HG03280 (cell line): ENCODE measurements at regions not wholly inside any gene's neighbourhood (a gene's known extent, or its start where the extent isn't known, plus 50 kb on each side); places are given as distances from the start of the nearest gene placed in this dataset.
"Not testable (repeated sequence)": the region's sequence is repeated elsewhere in the genome, so short reads cannot be mapped to it uniquely, and the experiment has no call there.

Experiments used
- ATAC-seq: cut with Tn5 transposase; IDR thresholded peaks from one replicate; pipeline ENCODE4 v1.9.1; 2021; ENCODE audit warnings: mild to moderate bottlenecking, moderate library complexity; ENCODE audit not compliant: unreplicated experiment

DNA sequence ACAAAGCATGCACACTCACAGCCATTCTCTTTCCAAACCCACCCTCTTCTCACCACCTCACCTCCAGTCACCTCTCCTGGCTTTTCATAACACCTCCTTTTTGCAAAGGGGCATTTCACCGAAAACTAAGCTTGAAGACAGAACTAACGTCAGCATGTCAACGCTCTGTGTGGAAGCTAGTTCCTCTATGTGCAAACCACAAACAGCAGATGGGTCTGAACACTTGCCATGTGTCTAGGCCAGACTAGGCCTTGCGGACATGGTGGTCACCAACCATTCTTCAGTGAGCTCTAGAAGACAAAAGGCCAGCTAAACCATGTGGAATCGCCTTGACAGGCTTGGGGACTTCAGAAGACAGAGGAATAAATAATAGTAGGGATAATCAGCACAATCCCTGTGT is 148.5 kb downstream of the TXNL1 start:
- ATAC-seq, result no peak

DNA sequence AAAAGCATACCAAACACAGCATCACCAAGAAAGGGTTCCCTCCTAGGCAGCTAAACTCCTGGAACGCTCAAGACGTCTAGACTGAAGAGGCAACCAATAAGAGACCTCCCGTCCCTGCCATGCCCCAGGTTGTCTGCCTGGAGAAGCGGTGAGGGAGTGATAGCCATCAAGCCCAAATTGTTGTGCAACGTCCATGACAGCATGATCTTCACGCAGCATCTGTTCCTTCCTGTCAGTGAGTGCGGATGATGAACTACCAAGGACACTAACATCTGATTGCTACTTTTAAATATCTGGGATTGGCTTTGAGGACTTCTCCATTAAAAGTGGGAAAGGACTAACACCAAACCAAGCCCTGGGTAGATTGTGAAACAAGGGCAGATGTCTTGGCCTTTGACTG is 149.7 kb downstream of the TXNL1 start:
- ATAC-seq, result no peak

DNA sequence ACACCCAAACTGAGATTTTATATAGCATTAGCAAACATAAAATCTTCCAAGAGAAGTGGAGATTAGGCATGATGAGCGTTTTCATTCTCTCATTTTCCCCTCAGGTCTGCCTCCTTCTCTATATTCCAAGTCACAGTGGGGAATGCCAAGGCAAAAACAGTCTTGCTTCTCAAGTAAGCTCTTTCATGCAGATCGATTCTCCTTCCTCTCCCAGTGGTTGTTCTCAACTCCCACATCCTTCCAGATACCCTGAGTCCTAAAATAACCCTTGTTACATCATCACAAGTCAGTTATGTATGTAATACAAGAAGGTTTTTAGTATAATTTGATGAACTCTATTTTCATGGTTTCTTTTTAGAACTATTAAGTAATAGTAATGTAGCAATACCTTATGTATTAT is 150.6 kb downstream of the TXNL1 start:
- ATAC-seq, result no peak

DNA sequence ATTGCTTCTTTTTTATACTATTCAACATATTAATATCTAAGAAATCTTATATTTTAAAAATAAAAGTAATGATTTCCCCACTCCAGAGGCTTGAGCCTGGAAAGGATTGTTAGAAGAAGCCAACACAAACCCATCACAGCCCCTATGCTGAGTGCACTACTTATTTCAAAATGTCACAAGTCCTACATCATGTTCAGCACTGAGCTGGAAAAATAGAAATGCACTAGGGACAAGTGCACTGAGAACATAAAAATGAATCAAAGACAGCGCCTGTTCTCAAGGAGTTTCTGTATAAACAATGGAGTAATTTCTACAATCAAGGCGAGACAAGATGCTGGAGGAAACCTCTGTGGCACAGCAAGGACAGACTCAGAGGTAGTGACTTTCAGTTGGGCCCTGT is 155.0 kb downstream of the TXNL1 start:
- no peak for ATAC-seq

DNA sequence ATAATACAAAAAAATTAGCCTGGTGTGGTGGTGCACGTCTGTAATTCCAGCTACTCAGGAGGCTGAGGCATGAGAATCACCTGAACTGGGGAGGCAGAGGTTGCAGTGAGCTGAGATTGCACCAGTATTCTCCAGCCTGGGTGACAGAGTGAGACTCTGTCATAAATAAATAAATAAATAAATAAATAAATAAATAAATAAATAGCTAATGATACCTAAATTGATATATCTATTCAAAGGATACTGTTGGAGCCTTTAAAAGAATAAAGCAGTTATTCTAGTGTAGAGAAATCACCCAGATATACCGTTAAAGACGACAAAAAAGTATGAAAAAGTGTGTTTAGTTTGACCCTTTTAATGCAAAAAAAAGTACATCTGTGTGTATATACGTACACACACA is 155.6 kb downstream of the TXNL1 start:
- not testable (repeated sequence) for ATAC-seq

DNA sequence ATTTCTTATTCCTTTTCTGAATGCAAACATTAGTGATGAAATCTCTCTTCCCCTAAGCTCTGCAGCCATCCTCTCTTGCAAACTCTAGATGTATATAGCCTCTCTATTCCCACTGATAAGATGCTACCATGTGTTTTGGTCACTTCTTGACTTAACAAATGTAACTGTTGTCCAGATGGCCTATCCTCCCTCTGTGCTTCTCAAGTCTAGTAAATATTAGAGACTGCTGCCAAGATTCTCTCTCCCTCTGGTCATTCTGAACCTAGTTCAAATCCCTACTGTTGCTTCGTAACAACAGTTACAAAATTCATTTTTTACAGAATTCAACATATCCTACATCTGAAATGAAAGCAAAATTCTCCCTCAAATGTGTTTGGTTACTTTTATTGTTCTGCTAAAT is 156.6 kb downstream of the TXNL1 start:
- no peak for ATAC-seq

DNA sequence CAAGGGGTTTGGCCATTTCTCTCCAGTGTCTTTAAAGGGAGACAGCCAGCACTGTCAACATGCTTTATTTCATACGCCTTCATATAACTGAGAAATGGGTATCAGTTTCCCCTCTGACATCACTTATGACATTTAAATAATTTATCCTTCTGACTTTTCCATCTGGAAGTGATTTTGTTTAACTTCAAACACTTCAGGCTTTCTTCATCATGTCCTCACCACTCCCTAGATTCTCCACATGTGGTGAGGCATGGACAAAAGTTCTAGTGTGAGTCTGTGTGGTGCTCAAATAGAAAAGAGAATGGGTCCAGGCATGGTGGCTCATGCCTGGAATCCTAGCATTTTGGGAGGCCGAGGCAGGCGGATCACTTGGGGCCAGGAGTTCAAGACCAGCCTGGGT is 158.6 kb downstream of the TXNL1 start:
- no peak for ATAC-seq

DNA sequence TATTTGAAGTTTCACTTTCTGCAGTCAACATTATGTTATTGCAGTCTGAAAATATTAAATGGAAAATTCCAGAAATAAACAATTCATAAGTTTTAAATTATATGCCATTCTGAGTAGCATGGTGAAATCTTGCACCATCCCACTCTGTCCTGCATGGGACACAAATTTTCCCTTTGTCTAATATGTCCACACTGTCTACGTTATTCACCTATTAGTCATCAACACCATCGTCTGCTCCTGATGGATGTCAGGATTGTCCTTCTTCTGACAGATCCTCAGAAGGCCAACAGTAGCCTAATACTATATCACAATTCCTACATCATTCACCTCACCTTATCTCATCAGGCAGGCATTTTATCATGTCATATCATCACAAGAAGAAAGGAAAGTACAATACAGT is 163.1 kb downstream of the TXNL1 start:
- no peak for ATAC-seq

DNA sequence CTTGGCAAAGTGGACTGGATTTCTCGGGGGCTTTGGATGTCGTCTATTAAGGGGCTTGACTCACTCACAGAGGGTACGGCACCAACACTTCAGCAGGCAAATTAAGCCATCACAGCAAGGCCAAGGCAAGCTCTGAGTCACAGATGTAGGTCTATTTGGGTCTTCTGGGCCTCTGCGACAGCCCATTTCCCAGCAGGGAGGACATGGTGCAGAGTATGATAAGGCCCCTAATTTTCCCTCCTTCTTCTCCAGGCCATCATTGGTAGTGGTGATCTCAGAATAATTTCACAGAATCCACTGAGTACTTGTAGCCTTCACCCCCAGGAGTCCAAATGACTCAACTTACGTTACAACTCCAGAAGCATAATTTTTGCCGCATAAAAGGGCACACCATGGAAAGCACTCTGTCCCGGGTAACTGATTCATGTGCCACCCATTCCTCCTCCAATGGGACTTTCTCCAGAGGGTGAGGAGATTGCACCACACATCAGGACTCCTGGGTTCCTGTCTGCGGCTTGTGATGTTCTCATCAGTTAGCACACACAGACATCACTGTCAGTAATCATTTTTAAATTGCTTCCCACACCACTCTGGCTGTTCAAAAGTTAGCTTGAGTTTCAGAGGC is 164.9 kb downstream of the TXNL1 start:
- no peak for ATAC-seq

DNA sequence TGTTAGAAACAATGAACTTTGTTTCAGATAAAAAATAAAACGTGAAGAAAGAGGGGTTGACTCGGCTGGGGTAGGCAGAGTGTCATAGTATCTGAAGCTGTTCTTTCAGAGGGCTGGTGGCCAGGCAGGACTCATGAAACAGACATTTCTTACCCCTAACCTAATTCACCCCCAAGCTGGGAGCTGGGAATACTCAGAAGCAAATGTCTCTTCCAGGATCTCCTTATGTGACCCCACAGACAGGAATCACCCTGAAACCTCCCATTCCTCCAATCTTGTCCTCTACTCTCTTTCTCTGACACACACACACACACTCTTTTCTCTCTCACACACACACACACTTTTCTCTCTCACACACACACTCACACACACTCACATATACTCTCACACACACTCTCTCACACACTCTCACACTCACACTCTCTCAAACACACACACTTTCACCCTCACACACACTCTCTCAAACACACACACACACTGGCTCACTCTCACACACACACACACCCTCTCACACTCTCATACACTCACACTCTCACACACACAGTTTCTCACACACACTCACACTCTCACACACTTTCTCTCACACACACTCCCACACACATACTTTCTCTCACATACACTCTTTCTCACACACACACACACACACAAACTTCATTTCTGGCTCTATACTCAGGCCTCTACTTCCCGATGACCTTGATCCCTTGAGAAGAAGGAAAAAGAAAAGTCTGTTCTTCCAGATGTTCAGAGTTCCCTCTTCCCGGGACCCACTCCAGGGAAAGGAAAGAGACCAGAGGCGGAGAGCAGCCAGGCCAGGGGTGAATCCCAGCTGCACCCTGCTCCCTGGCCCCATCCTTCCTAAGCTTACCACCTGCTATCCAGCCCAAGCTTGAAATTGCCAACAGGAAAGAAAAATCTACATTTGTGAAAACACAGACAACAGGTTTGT is 167.7 kb downstream of the TXNL1 start:
- ATAC-seq, result no peak

DNA sequence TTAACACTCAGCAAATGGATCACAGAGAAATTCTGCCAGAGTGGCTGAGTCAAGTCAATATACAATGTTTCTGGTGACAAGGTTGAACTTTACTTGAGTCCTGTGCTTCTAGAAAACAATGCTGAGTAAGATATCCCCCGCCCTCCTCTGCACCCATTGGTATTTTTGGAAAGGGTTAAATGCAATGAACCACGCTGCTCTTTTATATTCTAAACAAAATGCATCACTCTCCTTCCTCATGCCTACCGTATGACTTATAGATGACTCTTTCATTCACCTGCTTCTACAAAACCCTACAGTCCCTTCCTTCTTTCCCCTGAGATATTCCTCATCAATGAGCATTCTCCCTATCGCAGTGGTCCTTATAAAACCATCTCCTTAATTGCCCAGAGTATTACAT is 168.8 kb downstream of the TXNL1 start:
- ATAC-seq, result no peak

DNA sequence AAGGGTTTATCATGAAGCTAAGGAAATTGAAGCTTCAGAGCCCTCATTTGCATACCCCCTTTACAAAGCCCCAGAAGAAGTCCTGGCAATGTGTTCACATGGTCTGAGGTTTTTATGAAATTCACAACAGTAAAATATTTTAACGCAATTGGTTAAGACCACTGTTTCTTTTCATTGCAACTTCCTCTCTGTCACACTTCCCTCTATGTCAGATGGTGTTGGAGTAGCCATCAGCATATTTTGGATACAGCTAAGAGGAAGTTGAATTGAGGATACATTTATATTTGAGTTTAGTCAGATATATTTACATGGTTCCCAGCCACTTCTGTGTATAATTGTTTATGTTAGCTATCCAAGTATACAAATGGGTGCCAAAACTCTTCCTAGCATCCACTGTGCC is 170.0 kb downstream of the TXNL1 start:
- ATAC-seq, result no peak

DNA sequence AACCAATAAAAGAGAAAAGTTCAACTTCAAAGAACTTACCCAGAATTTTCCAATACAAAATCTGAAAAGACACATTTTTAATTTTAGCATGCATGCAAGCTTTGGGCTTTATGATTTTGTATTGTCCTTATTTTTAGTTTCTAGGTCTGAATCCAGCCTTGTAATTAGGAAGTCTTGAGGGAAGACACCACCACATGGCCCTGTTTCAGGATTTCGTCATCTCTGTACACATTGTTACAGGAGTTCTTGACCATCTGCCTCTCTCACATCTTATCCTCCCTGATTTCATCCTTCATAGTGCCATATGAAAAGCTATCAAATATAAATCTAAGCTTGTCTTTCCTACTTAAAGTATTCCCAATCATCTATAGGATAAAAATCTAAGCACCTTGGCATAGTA is 176.1 kb downstream of the TXNL1 start:
- no peak for ATAC-seq

DNA sequence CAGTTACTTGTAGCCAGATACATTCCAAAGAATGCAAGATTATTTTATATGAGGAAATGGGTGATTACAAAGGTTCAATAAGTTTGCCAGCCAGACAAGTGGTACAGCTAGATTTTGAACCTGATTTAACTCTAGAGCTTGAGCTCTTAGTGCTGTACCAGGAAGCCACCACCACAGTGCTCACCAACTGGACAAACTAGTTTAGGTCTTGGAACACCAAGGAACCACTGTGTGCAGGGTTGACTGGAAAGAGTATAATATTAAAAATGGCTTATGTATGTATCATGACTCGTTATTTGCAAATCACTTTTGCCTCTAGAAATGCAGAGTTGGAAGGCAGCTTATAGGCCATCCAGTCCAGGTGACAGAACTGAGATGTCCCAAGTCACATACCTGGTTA is 177.2 kb downstream of the TXNL1 start:
- no peak for ATAC-seq

DNA sequence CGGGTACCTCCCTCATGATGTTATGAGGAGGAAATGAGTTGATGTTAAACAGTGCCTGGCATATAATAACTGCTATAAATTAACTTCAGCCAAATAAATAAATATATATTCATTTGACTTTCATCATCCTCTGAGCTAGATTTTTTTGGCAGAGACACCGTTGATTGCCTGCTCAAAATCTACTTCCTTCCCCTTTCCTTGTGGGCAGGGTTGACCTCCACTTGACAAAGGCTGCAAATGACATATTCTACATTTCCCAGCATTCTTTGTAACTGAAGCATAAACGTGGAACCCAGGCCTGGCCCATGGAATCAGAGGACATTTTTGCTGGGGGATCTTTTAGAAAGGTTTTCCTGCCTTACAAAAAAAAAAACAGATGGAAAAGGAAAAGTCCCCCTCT is 177.8 kb downstream of the TXNL1 start:
- no peak for ATAC-seq

DNA sequence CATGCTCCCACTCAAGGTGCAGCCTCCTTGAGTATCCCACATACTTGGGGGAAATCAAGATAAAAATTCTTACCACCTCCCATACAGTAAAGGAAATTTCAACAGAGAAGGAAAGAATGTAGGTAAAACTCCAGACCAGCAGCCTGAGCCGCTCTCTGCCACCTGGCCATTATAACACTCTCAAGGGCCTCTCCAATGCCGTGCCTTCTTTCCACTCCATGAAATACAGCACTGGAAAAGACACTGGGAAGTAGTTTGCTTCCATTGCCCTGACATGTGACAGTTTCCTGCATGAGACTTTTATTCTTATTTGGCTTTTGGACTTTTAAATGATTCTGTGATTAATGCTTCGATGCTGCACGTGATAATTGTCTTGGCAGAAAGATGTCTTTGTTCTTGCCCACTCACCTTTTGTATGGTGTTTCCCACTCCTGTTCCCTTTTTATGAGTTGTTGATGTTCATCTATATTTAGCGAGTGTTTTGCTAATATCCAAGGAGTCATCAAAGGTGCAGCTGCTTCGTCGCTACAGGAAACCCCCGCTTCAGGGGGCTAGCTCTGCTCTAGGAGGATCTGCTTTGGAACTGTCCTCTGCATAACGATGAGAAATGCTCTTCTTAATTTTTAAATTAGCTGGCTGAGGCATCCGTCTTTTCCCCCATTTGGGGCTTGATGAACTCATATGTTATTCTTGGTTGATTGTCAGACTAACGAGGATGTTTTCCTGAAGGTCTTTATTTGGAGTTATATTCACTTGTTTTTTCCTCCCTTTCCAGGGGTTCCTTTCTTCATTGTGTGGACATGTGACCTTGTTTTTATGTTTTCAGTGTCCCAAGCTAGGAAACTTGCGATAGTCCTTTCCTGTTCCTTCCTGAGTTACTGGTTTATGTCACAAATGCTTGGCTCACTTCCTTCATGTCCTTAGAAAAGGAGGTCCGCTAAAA is 179.4 kb downstream of the TXNL1 start:
- ATAC-seq, result no peak

DNA sequence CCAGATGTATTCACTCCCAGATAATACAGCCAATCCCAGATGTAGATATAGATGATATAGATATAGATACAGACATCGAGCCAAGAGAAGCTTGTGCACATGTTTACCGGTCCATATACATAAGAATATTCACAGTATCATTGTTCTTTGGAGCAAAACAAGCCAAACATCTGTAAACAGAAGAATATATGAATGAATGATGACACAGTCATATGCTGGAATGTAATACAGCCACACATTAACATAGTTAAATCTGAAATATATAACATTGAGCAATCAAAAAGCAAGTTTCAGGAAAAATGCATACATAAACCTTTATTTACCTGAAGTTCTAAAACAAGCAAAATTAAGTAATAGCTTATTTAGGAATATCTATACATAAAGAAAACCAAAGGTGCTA is 182.5 kb downstream of the TXNL1 start:
- no peak for ATAC-seq

DNA sequence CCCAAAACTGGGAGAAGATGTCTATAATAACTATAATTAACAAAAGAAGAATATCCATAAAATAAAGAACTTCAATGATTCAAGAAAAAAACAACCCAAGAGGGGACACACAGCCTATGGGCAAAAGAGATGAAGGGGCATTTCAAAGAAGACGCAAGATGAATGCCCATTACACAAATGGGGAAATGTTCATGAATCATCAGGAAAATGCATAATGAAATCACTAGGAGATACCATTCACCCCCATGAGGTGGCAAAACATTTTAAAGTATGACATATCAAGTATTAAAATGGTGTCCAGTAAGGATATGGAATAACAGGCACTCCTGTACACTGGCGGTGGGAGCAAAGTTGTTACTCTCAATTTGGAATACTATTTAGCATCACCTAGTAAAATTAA is 183.3 kb downstream of the TXNL1 start:
- no peak for ATAC-seq

DNA sequence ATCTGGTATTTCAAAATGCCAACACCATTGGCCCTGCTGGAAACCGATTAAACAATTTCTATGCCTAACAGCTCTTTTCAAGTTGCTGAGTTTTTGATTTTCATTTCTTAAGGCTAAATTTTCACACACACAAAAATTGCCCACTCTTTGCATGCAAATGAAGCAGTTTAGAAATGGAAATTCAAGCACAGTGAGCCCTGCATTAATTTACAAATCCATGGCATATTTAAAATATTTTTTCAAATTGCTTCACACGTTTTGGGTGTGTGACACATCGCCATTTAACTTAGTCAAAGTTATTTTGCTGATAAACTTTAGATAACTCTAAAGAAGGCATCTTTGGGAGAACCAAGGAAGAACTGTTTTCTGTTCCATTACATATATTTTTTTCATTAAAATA is 184.8 kb downstream of the TXNL1 start:
- ATAC-seq, result no peak

DNA sequence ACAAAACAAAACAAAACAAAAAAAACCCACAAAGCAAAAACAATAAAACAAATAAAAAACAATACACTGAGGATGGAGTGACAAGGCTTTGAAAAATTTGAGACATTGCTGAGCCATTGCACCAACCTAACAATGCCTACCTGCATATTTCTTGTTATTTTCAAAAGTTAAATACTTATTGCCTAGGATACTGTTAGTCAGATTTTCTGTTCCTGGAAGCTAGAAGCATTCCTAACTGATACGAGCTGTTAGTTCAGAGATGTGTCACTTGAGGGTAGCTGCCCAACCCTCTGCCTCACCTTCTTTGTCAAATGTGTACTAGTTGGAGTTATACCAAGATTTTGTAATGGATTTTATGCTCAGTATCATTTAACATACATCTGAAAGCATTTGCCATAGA is 187.2 kb downstream of the TXNL1 start:
- ATAC-seq, result no peak

DNA sequence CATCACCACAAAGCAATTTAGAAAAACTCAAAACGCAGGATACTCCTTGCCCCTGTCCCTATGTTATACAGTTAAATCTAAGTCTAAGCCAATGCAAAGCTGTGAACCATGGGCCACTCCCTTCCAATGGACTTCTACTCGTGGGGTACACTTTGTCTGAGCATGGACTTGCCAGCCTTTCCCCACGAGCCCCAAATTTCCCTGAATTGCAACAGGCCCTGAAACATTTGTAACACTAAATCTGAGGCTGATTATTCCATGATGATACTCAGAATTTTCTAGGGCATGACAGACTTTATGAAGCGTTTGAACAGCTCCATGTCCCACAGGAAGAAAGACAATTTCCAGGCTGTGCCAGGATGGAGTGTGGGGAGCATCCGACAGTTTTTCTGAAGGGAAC is 189.6 kb downstream of the TXNL1 start:
- no peak for ATAC-seq
